HepG2 (cell line): ENCODE measurements at regions not wholly inside any gene's neighbourhood (a gene's known extent, or its start where the extent isn't known, plus 50 kb on each side); places are given as distances from the start of the nearest gene placed in this dataset.

ENCODE experiments used
- ATAC-seq: fragments of 200-7000 bp; cut with Tn5 transposase; 3 replicates; pipeline ENCODE4 v1.9.1; 2020; ENCODE audit warnings: mild to moderate bottlenecking, moderate library complexity
- BruUV-seq: library from RNA; stranded (reverse); fragments of 400-500 nt; replicated peaks from 2 replicates; lab custom pipeline; 2021; lab: Mats Ljungman, UMichigan
- CTCF ChIA-PET: fragments of 300-600 bp; formaldehyde crosslinking; extraction: SDS; loops from one replicate; lab custom pipeline; 2021; ENCODE audit warnings: low total read pairs, inconsistent platforms, low intra/inter-chr PET ratio; lab: Yijun Ruan, JAX
- POLR2A ChIA-PET: fragments of 350-600 bp; sonication (Branson Sonifier 250); formaldehyde crosslinking; loops from one replicate; lab custom pipeline; 2020; ENCODE audit warnings: antibody characterized with exemption, inconsistent platforms; lab: Yijun Ruan, JAX
- DNase-seq: peaks from one replicate; pipeline ENCODE4 v3.0.0-alpha.2; 2015; ENCODE audit warnings: low spot score
- FAIRE-seq: peaks from 3 replicates; lab custom pipeline; 2011; peaks lifted over from hg19 to GRCh38; lab: Jason Lieb, UNC
- H2AFZ ChIP-seq: one replicate; pipeline ENCODE4 v1.6.1; 2011; ENCODE audit warnings: low read length, inconsistent platforms
- H3K27ac ChIP-seq: fragments of 300-600 bp; 3 replicates; pipeline ENCODE4 v1.8.0; 2011; ENCODE audit warnings: mixed run types, mild to moderate bottlenecking, mixed read lengths, low read length, inconsistent platforms; ENCODE audit not compliant: insufficient read depth; ENCODE audit errors: extremely low read length
- H3K27me3 ChIP-seq, 2 experiments: fragments of 200-600 bp in 1 of 2; 2 replicates in 1 of 2; 3 replicates in 1 of 2; pipeline versions ENCODE4 v1.6.0 to v1.8.0; 2011; ENCODE audit warnings: low read length in 2 of 2, mild to moderate bottlenecking in 2 of 2, moderate library complexity in 2 of 2, inconsistent platforms in 1 of 2; ENCODE audit not compliant: insufficient read depth in 2 of 2, control insufficient read depth in 1 of 2
- H3K36me3 ChIP-seq, 2 experiments: fragments of 200-600 bp in 1 of 2; replicated peaks in 1 of 2; 2 replicates in 1 of 2; 3 replicates in 1 of 2; pipeline versions ENCODE4 v1.5.1 to v1.8.0; 2011; ENCODE audit warnings: low read length in 2 of 2, inconsistent platforms in 1 of 2; ENCODE audit not compliant: insufficient read depth in 2 of 2, control insufficient read depth in 1 of 2
- H3K4me1 ChIP-seq: 2 replicates; pipeline ENCODE4 v1.5.1; 2012; ENCODE audit warnings: low read length, inconsistent platforms; ENCODE audit not compliant: insufficient read depth
- H3K4me2 ChIP-seq: 2 replicates; pipeline ENCODE4 v1.6.0; 2011; ENCODE audit warnings: low read depth, low read length, inconsistent platforms
- H3K4me3 ChIP-seq, 3 experiments: fragments of 200-600 bp in 1 of 3; sonication (generic), shearing (Covaris generic) in 1 of 3; replicated peaks in 1 of 3; 2 replicates each; pipeline ENCODE4 v1.5.1; 2011 to 2016; ENCODE audit warnings: low read length in 3 of 3, inconsistent platforms in 2 of 3, low read depth in 2 of 3, mild to moderate bottlenecking in 2 of 3, control low read depth in 1 of 3, mixed read lengths in 1 of 3; ENCODE audit not compliant: insufficient read depth in 1 of 3
- H3K79me2 ChIP-seq: one replicate; pipeline ENCODE4 v1.6.1; 2011; ENCODE audit warnings: low read length, inconsistent platforms; ENCODE audit not compliant: insufficient read depth
- H3K9ac ChIP-seq: 2 replicates; pipeline ENCODE4 v1.6.0; 2011; ENCODE audit warnings: mild to moderate bottlenecking, low read depth, low read length, inconsistent platforms; ENCODE audit not compliant: insufficient read depth
- H3K9me3 ChIP-seq: 2 replicates; pipeline ENCODE4 v1.5.1; 2012; ENCODE audit warnings: mild to moderate bottlenecking, low read length
- H4K20me1 ChIP-seq: 2 replicates; pipeline ENCODE4 v1.6.0; 2011; ENCODE audit warnings: inconsistent platforms, mild to moderate bottlenecking, low read length, moderate library complexity; ENCODE audit not compliant: insufficient read depth
- HOXA7 ChIP-seq: sonication (generic); formaldehyde crosslinking; IDR thresholded peaks from 2 replicates; pipeline ENCODE4 v1.8.1; 2022; ENCODE audit warnings: mild to moderate bottlenecking, missing genetic modification reagents, moderate library complexity
- KLF6 ChIP-seq: IDR thresholded peaks from 2 replicates; pipeline ENCODE4 v1.8.0; 2016; ENCODE audit warnings: missing biosample characterization, missing genetic modification reagents
- MLLT10 ChIP-seq: sonication (generic); formaldehyde crosslinking; IDR thresholded peaks from 2 replicates; pipeline ENCODE4 v1.4.0; 2020; ENCODE audit warnings: missing genetic modification reagents
- REST ChIP-seq, 2 experiments: IDR thresholded peaks; 2 replicates each; pipeline ENCODE4 v1.6.1; 2011 to 2012; ENCODE audit warnings: low read length in 2 of 2, borderline replicate concordance in 1 of 2, low read depth in 1 of 2, mild to moderate bottlenecking in 1 of 2, moderate library complexity in 1 of 2
- SRF ChIP-seq: IDR thresholded peaks from 2 replicates; pipeline ENCODE4 v1.6.1; 2011; ENCODE audit warnings: mild to moderate bottlenecking, low read depth, low read length, moderate library complexity
- TBX3 ChIP-seq: fragments of 450-650 bp; IDR thresholded peaks from 2 replicates; pipeline ENCODE4 v1.6.1; 2017; ENCODE audit warnings: antibody characterized with exemption, mild to moderate bottlenecking, inconsistent platforms, borderline replicate concordance
- ZNF136 ChIP-seq: sonication (generic); formaldehyde crosslinking; IDR thresholded peaks from 2 replicates; pipeline ENCODE4 v1.8.1; 2022; ENCODE audit warnings: low read depth, mild to moderate bottlenecking, moderate library complexity, missing genetic modification reagents
- ZNF207 ChIP-seq: fragments of 450-650 bp; IDR thresholded peaks from 2 replicates; pipeline ENCODE4 v1.6.1; 2016; ENCODE audit warnings: antibody characterized with exemption, borderline replicate concordance
- ZNF879 ChIP-seq: sonication (generic); formaldehyde crosslinking; IDR thresholded peaks from 2 replicates; pipeline ENCODE4 v1.8.1; 2023; ENCODE audit warnings: missing genetic modification reagents
- WGBS: methylation state at CpG from one replicate; pipeline ENCODE4 v1.1.6; 2017; ENCODE audit warnings: low lambda C conversion rate; 5-methylcytosine and 5-hydroxymethylcytosine counted together
- in situ Hi-C: cut with HindIII; loops from 2 replicates; pipeline ENCODE4 v1.10.0; 2017; ENCODE audit warnings: low pct_unique_long_range_greater_than_20kb; ENCODE audit not compliant: extremely low pct_ligation_motif_present
- intact Hi-C: fragments of 100-400 bp; cut with micrococcal nuclease; formaldehyde crosslinking; loops from one replicate; pipeline ENCODE4 v1.10.0; 2022; ENCODE audit not compliant: unreplicated experiment

GRCh38 chr20:51092338-51092737 is 69.4 kb upstream of the KCNG1 start:
- ATAC-seq: no peak; the same call in 2 of the 3 replicates
- CTCF ChIA-PET: no interaction called here
- Histone ChIP-seq H4K20me1 (no peaks in the 10 kb centered on the region), H3K9ac (no peak overlapping the region), H3K79me2 (no peaks in the 10 kb centered on the region), H3K4me3 (no peak overlapping the region), H3K36me3 (no peaks in the 10 kb centered on the region), H3K9me3 (no peaks in the 10 kb centered on the region), H3K27me3 (peaks cover 6 to 40% of the 10 kb centered on the region in 2 experiments; a peak in 3 of 5 replicates), H2AFZ (no peak overlapping the region), H3K4me1 (no peaks in the 10 kb centered on the region), H3K4me2 (no peak overlapping the region), H3K27ac (no peak overlapping the region)
- POLR2A ChIA-PET: no interaction called here
- WGBS: 15% methylated on average over 4 of the region's 4 CpGs
- no peak for FAIRE-seq
- DNase-seq: no peak
- in situ Hi-C loops: no loop called here
- intact Hi-C loops: no loop called here
- TF ChIP-seq HOXA7 (CRISPR knock-in tag) (no peak), ZNF136 (CRISPR knock-in tag) (no peak), SRF (no peak), REST (IDR thresholded peaks at IDR 0.05; ENCODE audit: borderline replicate concordance in 1 of 2, low read depth in 1 of 2, low read length in 2 of 2) (no peak), KLF6 (CRISPR knock-in tag) (no peak), MLLT10 (CRISPR knock-in tag) (no peak), ZNF207 (no peak), ZNF879 (CRISPR knock-in tag) (no peak), TBX3 (no peak)
- no TSS peak for BruUV-seq
